ENCODE measurements at regions not wholly inside any gene's neighbourhood (a gene's known extent, or its start where the extent isn't known, plus 50 kb on each side); places are given as distances from the start of the nearest gene placed in this dataset.
"Not testable (repeated sequence)": the region's sequence is repeated elsewhere in the genome, so short reads cannot be mapped to it uniquely, and the experiment has no call there.

DNA sequence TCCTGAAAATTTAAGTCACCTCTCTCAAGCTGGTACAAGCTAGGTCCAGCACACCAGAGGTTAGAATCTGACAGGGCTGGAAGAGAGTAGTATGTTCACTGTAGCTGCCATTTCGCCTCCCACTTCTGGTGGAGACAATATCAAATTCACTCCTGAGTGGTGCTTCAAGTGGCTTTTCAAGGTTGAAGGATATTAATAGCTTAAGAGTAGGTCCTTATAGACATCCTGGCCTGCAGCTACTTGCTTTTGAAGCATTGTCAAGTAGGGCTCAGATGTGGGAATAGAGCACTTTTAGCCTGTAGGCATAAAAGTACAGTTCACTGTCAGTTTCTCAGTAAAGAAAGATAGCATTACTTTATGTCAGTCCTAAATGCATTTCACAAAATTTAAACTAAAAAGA is 270.5 kb upstream of the PLPP4 start:
- no peak for DNase-seq (ENCODE audit: low spot score in 2 of 2)
- WGBS, 2 donors, result 73 to 87% methylated on average over 1 of the region's 1 CpG
- H3K9me3 ChIP-seq, result no peaks in the 10 kb centered on the region
- H3K27me3 ChIP-seq, result no peaks in the 10 kb centered on the region
- no peak overlapping the region for H3K4me3 ChIP-seq
- TF ChIP-seq, protein P1, sequence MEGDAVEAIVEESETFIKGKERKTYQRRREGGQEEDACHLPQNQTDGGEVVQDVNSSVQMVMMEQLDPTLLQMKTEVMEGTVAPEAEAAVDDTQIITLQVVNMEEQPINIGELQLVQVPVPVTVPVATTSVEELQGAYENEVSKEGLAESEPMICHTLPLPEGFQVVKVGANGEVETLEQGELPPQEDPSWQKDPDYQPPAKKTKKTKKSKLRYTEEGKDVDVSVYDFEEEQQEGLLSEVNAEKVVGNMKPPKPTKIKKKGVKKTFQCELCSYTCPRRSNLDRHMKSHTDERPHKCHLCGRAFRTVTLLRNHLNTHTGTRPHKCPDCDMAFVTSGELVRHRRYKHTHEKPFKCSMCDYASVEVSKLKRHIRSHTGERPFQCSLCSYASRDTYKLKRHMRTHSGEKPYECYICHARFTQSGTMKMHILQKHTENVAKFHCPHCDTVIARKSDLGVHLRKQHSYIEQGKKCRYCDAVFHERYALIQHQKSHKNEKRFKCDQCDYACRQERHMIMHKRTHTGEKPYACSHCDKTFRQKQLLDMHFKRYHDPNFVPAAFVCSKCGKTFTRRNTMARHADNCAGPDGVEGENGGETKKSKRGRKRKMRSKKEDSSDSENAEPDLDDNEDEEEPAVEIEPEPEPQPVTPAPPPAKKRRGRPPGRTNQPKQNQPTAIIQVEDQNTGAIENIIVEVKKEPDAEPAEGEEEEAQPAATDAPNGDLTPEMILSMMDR (IDR thresholded peaks at IDR 0.05), result no peak
- TF ChIP-seq EP300 (IDR thresholded peaks at IDR 0.05) (no peak), POLR2A (IDR thresholded peaks at IDR 0.05) (no peak)
- H3K27ac ChIP-seq, result no peak overlapping the region
- H3K4me1 ChIP-seq, result no peaks in the 10 kb centered on the region
- no peaks in the 10 kb centered on the region for H3K36me3 ChIP-seq

GRCh38 chr10:120187168-120187567 is 269.9 kb upstream of the PLPP4 start:
- not testable (repeated sequence) for H3K36me3 ChIP-seq; H3K4me1 ChIP-seq; H3K27ac ChIP-seq; H3K9me3 ChIP-seq; H3K27me3 ChIP-seq; H3K4me3 ChIP-seq; DNase-seq (ENCODE audit: low spot score in 2 of 2)
- 86 to 94% methylated on average over 1 of the region's 1 CpG for WGBS, 2 donors

GRCh38 chr10:120188950-120189349 is 268.1 kb upstream of the PLPP4 start:
- no peak for DNase-seq (ENCODE audit: low spot score in 2 of 2)
- 56 to 76% methylated on average over 2 of the region's 2 CpGs for WGBS, 2 donors
- Histone ChIP-seq H3K4me3 (no peak overlapping the region), H3K9me3 (no peaks in the 10 kb centered on the region), H3K27ac (no peak overlapping the region), H3K36me3 (no peaks in the 10 kb centered on the region), H3K27me3 (no peaks in the 10 kb centered on the region), H3K4me1 (no peaks in the 10 kb centered on the region)
- no peak for TF ChIP-seq POLR2A (IDR thresholded peaks at IDR 0.05)
- no peak for TF ChIP-seq EP300 (IDR thresholded peaks at IDR 0.05)
- TF ChIP-seq, protein P1 (IDR thresholded peaks at IDR 0.05), result no peak

- Histone ChIP-seq H3K4me3 (no peak overlapping the region), H3K27me3 (no peaks in the 10 kb centered on the region), H3K36me3 (no peaks in the 10 kb centered on the region), H3K9me3 (peaks cover 0 to 6% (median 0%) of the 10 kb centered on the region in 4 donors), H3K4me1 (no peaks in the 10 kb centered on the region), H3K27ac (no peak overlapping the region)
- DNase-seq (ENCODE audit: low spot score in 2 of 2), result no peak
- 83 to 97% methylated on average over 2 of the region's 2 CpGs for WGBS, 2 donors
- TF ChIP-seq, protein P1 (IDR thresholded peaks at IDR 0.05), result no peak
- no peak for TF ChIP-seq POLR2A (IDR thresholded peaks at IDR 0.05)
- no peak for TF ChIP-seq EP300 (IDR thresholded peaks at IDR 0.05)
Measured at GRCh38 chr10:120195984-120196712, 260.9 kb upstream of the PLPP4 start.

DNA sequence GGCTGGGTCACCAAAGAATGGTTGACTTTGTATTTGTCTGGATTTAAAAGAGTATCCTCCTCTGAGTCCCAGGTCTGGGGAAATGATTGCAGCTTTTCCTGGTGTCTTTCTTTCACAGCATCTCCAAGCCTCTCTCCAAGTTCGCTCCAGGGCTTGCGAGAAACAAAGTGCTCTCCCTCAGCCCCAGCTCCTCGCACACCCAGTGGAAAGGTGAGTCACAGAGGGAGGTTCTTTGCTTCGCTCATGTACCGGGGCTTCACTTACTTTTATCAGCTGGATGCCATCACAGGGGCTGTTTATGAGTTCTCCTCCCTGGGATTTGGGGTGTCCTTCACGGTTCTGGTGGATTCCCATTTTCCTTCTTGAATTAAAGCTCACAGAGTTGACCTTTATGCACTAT is 252.2 kb upstream of the PLPP4 start:
- 79 to 86% methylated on average over 6 of the region's 6 CpGs for WGBS, 2 donors

More for the DNA sequence above, 252.2 kb upstream of the PLPP4 start:
- Histone ChIP-seq H3K4me1 (no peaks in the 10 kb centered on the region), H3K27me3 (no peaks in the 10 kb centered on the region), H3K27ac (no peak overlapping the region), H3K36me3 (no peaks in the 10 kb centered on the region), H3K9me3 (no peaks in the 10 kb centered on the region), H3K4me3 (no peak overlapping the region)
- DNase-seq (ENCODE audit: low spot score in 2 of 2), result no peak
- TF ChIP-seq, protein P1 (IDR thresholded peaks at IDR 0.05), result no peak
- TF ChIP-seq POLR2A (IDR thresholded peaks at IDR 0.05) (no peak), EP300 (IDR thresholded peaks at IDR 0.05) (no peak)

Data from tibial nerve (tissue), 4 donors.